Calu3 (cell line): ENCODE measurements at regions not wholly inside any gene's neighbourhood (a gene's known extent, or its start where the extent isn't known, plus 50 kb on each side); places are given as distances from the start of the nearest gene placed in this dataset.

Experiments used
- BruUV-seq: library from RNA; stranded (reverse); fragments of 400-500 nt; replicated peaks from 2 replicates; lab custom pipeline; 2021; lab: Mats Ljungman, UMichigan
- CTCF ChIA-PET: fragments of 300-600 bp; sonication (Branson Sonifier 250); formaldehyde crosslinking; loops from one replicate; lab custom pipeline; 2022; ENCODE audit warnings: antibody characterized with exemption; lab: Charles Lee
- DNase-seq: peaks from one replicate; pipeline ENCODE4 v3.0.0; 2022
- H3K27ac Mint-ChIP-seq: one replicate; pipeline ENCODE4 v1.8.0; 2022; ENCODE audit warnings: mixed read lengths; ENCODE audit not compliant: unreplicated experiment
- H3K27me3 Mint-ChIP-seq: one replicate; pipeline ENCODE4 v1.8.0; 2022; ENCODE audit warnings: mixed read lengths; ENCODE audit not compliant: unreplicated experiment
- H3K36me3 Mint-ChIP-seq: one replicate; pipeline ENCODE4 v1.8.0; 2022; ENCODE audit warnings: mild to moderate bottlenecking, moderate library complexity, mixed read lengths; ENCODE audit not compliant: insufficient read depth, unreplicated experiment
- H3K4me1 Mint-ChIP-seq: one replicate; pipeline ENCODE4 v1.8.0; 2022; ENCODE audit warnings: mild to moderate bottlenecking, low read depth, mixed read lengths; ENCODE audit not compliant: unreplicated experiment
- H3K4me3 Mint-ChIP-seq: one replicate; pipeline ENCODE4 v1.8.0; 2022; ENCODE audit warnings: mild to moderate bottlenecking, low read depth, moderate library complexity, mixed read lengths; ENCODE audit not compliant: unreplicated experiment
- H3K9me3 Mint-ChIP-seq: one replicate; pipeline ENCODE4 v1.8.0; 2022; ENCODE audit warnings: low read depth, mixed read lengths; ENCODE audit not compliant: unreplicated experiment
- CTCF ChIP-seq: fragments of 200-600 bp; IDR thresholded peaks from one replicate; pipeline ENCODE4 v1.8.0; 2022; ENCODE audit warnings: antibody characterized with exemption; ENCODE audit not compliant: unreplicated experiment
- intact Hi-C: fragments of 100-400 bp; cut with micrococcal nuclease; formaldehyde crosslinking; loops from one replicate; pipeline ENCODE4 v1.10.0; 2022; ENCODE audit not compliant: unreplicated experiment

DNA sequence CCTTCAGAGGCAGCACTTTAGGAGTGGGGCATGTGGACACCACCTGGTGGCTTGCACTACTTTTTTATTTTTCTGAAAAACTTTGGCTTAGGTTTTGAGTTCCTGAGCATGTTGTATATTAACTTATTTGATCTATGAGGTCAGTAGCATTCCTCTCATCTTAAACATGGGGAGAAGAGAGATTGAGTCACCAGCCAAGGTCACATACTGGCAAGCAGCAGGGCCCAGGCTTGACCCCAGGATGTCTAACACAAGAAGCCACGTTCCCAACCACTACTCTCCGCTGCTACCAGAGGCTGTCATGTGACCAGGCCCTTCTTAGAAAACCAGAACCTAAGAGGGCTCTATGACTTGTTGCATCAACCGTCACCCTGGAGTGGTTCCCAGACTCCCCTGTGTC, 210.3 kb upstream of the GPR26 start:
- Mint-ChIP-seq H3K4me3 (no peak overlapping the region), H3K36me3 (no peaks in the 10 kb centered on the region), H3K9me3 (no peaks in the 10 kb centered on the region), H3K27me3 (peaks cover 45% of the 10 kb centered on the region), H3K27ac (no peak overlapping the region), H3K4me1 (no peaks in the 10 kb centered on the region)
- TF ChIP-seq CTCF = no peak
- intact Hi-C loops = no loop called here
- no peak for DNase-seq
- CTCF ChIA-PET = no interaction called here
- no TSS peak for BruUV-seq

DNA sequence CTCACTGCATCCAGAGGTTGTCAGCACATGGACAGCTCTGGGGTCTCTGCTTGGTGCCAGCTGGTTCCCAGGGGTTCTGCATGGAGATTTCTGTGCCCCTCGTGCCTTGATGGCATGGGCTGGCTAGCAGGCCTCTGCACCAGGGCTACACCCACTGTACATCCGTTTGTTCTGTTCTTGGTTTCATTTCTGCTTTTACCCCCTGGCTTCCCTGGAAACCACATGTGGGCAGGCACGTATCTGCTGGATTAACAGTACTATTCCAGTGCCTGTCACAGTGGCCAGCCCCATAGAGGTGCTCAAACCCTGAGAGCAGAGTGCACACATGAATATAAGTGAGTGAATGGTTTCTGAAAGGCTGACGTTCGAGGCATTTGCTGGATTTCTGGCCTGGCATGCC, 207.2 kb upstream of the GPR26 start:
- H3K4me1 Mint-ChIP-seq = no peaks in the 10 kb centered on the region
- H3K9me3 Mint-ChIP-seq = no peaks in the 10 kb centered on the region
- no TSS peak for BruUV-seq

GRCh38 chr10:123459371-123460091, 206.6 kb upstream of the GPR26 start:
- no peak for DNase-seq
- Mint-ChIP-seq H3K9me3 (no peaks in the 10 kb centered on the region), H3K4me1 (no peaks in the 10 kb centered on the region), H3K4me3 (no peak overlapping the region), H3K27me3 (peaks cover 28% of the 10 kb centered on the region), H3K36me3 (no peaks in the 10 kb centered on the region), H3K27ac (no peak overlapping the region)
- intact Hi-C loops = no loop called here
- CTCF ChIA-PET = interaction anchor here (0.5 kb wide), 1 partner anchor 942 kb away, joined by 4 read pairs; no protein-coding TSS in a partner anchor
- TF ChIP-seq CTCF = no peak
- no TSS peak for BruUV-seq

More for the DNA sequence above, 207.2 kb upstream of the GPR26 start:
- TF ChIP-seq CTCF = no peak
- no peaks in the 10 kb centered on the region for H3K36me3 Mint-ChIP-seq
- CTCF ChIA-PET = no interaction called here
- DNase-seq = no peak
- no peak overlapping the region for H3K27ac Mint-ChIP-seq
- no peak overlapping the region for H3K4me3 Mint-ChIP-seq
- peaks cover 24% of the 10 kb centered on the region for H3K27me3 Mint-ChIP-seq
- intact Hi-C loops = no loop called here

- TF ChIP-seq CTCF = no peak
- BruUV-seq = no TSS peak
- Mint-ChIP-seq H3K36me3 (no peaks in the 10 kb centered on the region), H3K4me3 (no peak overlapping the region), H3K4me1 (no peaks in the 10 kb centered on the region), H3K9me3 (no peaks in the 10 kb centered on the region), H3K27me3 (peaks cover 41% of the 10 kb centered on the region), H3K27ac (no peak overlapping the region)
- intact Hi-C loops = no loop called here
- DNase-seq = no peak
- CTCF ChIA-PET = no interaction called here
These were observed 203.9 kb upstream of the GPR26 start for GRCh38 chr10:123462246-123462645.
